IPS DF 6.9 (cell line): ENCODE measurements at regions not wholly inside any gene's neighbourhood (a gene's known extent, or its start where the extent isn't known, plus 50 kb on each side); places are given as distances from the start of the nearest gene placed in this dataset.
"Not testable (repeated sequence)": the region's sequence is repeated elsewhere in the genome, so short reads cannot be mapped to it uniquely, and the experiment has no call there.

Experiments used
- DNase-seq: peaks from one replicate; pipeline ENCODE4 v3.0.0-alpha.2; 2013; ENCODE audit warnings: low read depth, low spot score
- H3K27ac ChIP-seq: one replicate; pipeline ENCODE4 v1.5.1; 2013; ENCODE audit warnings: low read length, control low read depth
- H3K27me3 ChIP-seq: 2 replicates; pipeline ENCODE4 v1.6.1; 2013; ENCODE audit warnings: mild to moderate bottlenecking, low read length; ENCODE audit not compliant: control insufficient read depth, insufficient read depth
- H3K36me3 ChIP-seq: 2 replicates; pipeline ENCODE4 v1.6.1; 2013; ENCODE audit warnings: low read length; ENCODE audit not compliant: control insufficient read depth, insufficient read depth
- H3K4me1 ChIP-seq: 2 replicates; pipeline ENCODE4 v1.6.1; 2013; ENCODE audit warnings: low read length; ENCODE audit not compliant: control insufficient read depth, insufficient read depth
- H3K4me3 ChIP-seq: 2 replicates; pipeline ENCODE4 v1.5.1; 2013; ENCODE audit warnings: mild to moderate bottlenecking, low read length
- H3K9me3 ChIP-seq: 2 replicates; pipeline ENCODE4 v1.6.1; 2013; ENCODE audit warnings: low read length, inconsistent platforms; ENCODE audit not compliant: control insufficient read depth, insufficient read depth
- WGBS: extraction: QIAGEN DNeasy Blood & Tissue Kit; methylation state at CpG from one replicate; pipeline ENCODE4 v1.1.7; 2013; ENCODE audit warnings: mixed read lengths, missing lambda C conversion rate; ENCODE audit not compliant: insufficient read length, insufficient coverage; 5-methylcytosine and 5-hydroxymethylcytosine counted together

GRCh38 chr1:184181044-184181443 lies 129.5 kb downstream of the TSEN15 start:
- Histone ChIP-seq H3K36me3 (no peaks in the 10 kb centered on the region), H3K9me3 (no peaks in the 10 kb centered on the region), H3K4me1 (no peaks in the 10 kb centered on the region), H3K27me3 (no peaks in the 10 kb centered on the region), H3K27ac (no peak overlapping the region), H3K4me3 (no peak overlapping the region)
- no peak for DNase-seq
- WGBS = no CpG with 5 or more reads among the region's 2 CpGs

DNA sequence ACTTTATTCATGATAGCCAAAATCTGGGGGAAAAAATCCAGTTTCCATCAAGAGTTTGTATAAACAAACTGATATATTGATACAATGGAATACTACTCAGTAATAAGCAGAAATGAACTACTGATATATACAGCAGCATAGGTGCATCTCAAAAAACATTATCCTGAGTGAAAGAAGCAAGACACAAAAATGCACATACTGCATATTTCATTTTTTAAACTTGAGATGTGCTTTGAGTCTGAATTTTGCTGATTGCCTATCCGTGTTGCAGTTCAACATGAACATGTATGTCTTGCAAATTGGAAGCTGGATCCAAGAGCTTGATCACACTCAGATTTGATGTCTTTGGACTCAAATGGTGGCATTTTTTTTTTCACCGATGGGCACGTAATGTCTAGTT lies 132.4 kb downstream of the TSEN15 start:
- H3K27me3 ChIP-seq = no peaks in the 10 kb centered on the region
- no peaks in the 10 kb centered on the region for H3K9me3 ChIP-seq
- H3K36me3 ChIP-seq = no peaks in the 10 kb centered on the region
- no peaks in the 10 kb centered on the region for H3K4me1 ChIP-seq
- DNase-seq = no peak
- H3K27ac ChIP-seq = no peak overlapping the region
- no peak overlapping the region for H3K4me3 ChIP-seq
- WGBS = no CpG with 5 or more reads among the region's 3 CpGs

DNA sequence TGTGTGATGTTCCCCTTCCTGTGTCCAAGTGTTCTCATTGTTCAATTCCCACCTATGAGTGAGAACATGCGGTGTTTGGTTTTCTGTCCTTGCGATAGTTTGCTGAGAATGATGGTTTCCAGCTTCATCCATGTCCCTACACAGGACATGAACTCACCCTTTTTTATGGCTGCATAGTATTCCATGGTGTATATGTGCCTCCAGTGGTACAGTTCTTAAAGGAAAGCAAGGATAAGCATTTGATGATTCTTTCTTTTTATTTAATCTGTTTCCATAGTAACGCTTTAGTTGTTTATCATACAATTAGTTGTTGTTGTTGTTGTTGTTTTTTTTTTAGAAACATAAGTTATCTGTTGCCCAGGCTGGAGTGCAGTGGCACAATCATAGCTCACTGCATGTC lies 133.1 kb downstream of the TSEN15 start:
- H3K4me1 ChIP-seq, H3K27ac ChIP-seq, H3K4me3 ChIP-seq, H3K36me3 ChIP-seq, H3K27me3 ChIP-seq, H3K9me3 ChIP-seq, DNase-seq: not testable (repeated sequence)
- WGBS = no CpG with 5 or more reads among the region's 3 CpGs

- Histone ChIP-seq H3K27me3 (no peaks in the 10 kb centered on the region), H3K9me3 (no peaks in the 10 kb centered on the region), H3K4me1 (no peaks in the 10 kb centered on the region), H3K27ac (no peak overlapping the region), H3K4me3 (no peak overlapping the region), H3K36me3 (no peaks in the 10 kb centered on the region)
- no CpG with 5 or more reads among the region's 3 CpGs for WGBS
- no peak for DNase-seq
Observed at GRCh38 chr1:184185347-184185746, 133.8 kb downstream of the TSEN15 start.

DNA sequence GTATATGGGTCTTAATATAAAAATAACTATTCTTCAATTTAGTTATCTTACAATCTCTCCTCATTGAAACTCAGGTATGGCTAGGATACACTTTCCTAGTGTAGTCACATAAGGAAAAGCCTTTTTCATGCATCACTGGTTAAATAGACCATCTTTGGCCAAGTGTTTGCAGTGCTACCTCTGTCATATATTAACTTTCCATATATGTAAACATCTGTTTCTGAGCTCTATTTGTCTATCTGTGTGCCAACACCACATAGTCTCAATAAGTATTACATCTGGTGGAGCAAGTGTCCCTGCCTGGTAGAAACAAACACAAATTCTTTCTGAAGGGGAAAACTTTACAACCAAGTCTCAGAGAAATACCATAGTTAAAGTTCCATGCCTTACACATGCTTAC lies 134.6 kb downstream of the TSEN15 start:
- Histone ChIP-seq H3K27ac (no peak overlapping the region), H3K4me1 (peaks cover 2% of the 10 kb centered on the region; the same call in 1 of the 2 replicates), H3K36me3 (no peaks in the 10 kb centered on the region), H3K27me3 (no peaks in the 10 kb centered on the region), H3K4me3 (no peak overlapping the region), H3K9me3 (no peaks in the 10 kb centered on the region)
- no peak for DNase-seq

- no peaks in the 10 kb centered on the region for H3K36me3 ChIP-seq
- peaks cover 2% of the 10 kb centered on the region; the same call in 1 of the 2 replicates for H3K4me1 ChIP-seq
- H3K4me3 ChIP-seq = no peak overlapping the region
- H3K27me3 ChIP-seq = no peaks in the 10 kb centered on the region
- no CpG with 5 or more reads among the region's 3 CpGs for WGBS
- no peak for DNase-seq
- no peaks in the 10 kb centered on the region for H3K9me3 ChIP-seq
- H3K27ac ChIP-seq = no peak overlapping the region
Observed at GRCh38 chr1:184187097-184187496, 135.6 kb downstream of the TSEN15 start.

GRCh38 chr1:184188037-184188436 lies 136.5 kb downstream of the TSEN15 start:
- H3K4me1 ChIP-seq = peaks cover 2% of the 10 kb centered on the region; the same call in 1 of the 2 replicates
- H3K36me3 ChIP-seq = no peaks in the 10 kb centered on the region
- H3K27ac ChIP-seq = no peak overlapping the region
- H3K4me3 ChIP-seq = no peak overlapping the region
- no peak for DNase-seq
- no CpG with 5 or more reads among the region's 2 CpGs for WGBS
- no peaks in the 10 kb centered on the region for H3K27me3 ChIP-seq
- no peaks in the 10 kb centered on the region for H3K9me3 ChIP-seq

DNA sequence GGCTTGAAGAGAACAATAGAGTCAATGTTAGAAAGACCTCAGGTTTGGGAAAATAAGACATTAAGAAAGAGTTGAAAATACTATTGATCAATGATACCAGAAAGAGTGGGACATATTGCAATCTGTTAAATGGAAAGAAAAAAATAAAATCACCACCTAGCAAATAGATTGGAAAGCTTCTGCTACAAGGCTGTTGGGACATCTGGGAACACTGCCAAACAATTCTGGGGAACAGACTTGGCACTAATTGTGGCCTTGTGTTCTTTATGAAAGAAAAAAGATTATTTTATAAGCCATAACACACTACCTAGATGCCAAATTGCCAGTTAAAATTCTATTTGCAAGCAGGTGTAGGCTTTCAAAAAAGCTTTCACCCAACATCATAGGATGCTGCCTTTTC lies 137.8 kb downstream of the TSEN15 start:
- no peak for DNase-seq
- no peaks in the 10 kb centered on the region for H3K9me3 ChIP-seq
- peaks cover 2% of the 10 kb centered on the region; the same call in 1 of the 2 replicates for H3K4me1 ChIP-seq
- H3K4me3 ChIP-seq = no peak overlapping the region
- no peaks in the 10 kb centered on the region for H3K27me3 ChIP-seq
- no peaks in the 10 kb centered on the region for H3K36me3 ChIP-seq
- no peak overlapping the region for H3K27ac ChIP-seq

DNA sequence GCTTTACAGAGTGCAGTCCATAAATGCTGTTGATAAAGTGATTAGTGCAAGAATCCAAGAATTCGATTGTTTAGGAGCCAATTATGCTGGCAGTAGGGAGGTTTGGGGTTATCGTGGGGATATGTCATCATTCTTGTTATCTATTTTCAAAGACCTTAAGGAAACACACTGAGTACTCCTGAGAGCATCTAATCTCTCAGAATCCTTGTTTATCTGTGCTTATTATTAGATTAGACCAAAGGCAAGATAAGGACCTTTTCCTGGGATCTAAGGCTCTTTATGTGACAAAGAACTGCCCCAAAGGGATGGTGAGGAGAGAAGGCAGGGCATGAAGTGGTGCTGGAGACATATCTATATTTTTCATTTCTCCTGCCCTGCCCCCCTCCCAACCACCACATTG lies 139.1 kb downstream of the TSEN15 start:
- H3K9me3 ChIP-seq = no peaks in the 10 kb centered on the region
- WGBS = no CpG with 5 or more reads among the region's 2 CpGs
- H3K4me3 ChIP-seq = no peak overlapping the region
- no peak for DNase-seq
- H3K36me3 ChIP-seq = no peaks in the 10 kb centered on the region
- no peaks in the 10 kb centered on the region for H3K27me3 ChIP-seq
- H3K27ac ChIP-seq = no peak overlapping the region
- H3K4me1 ChIP-seq = peaks cover 2% of the 10 kb centered on the region; the same call in 1 of the 2 replicates

GRCh38 chr1:184191181-184191621 lies 139.7 kb downstream of the TSEN15 start:
- no CpG with 5 or more reads among the region's 12 CpGs for WGBS
- Histone ChIP-seq H3K36me3 (no peaks in the 10 kb centered on the region), H3K27me3 (no peaks in the 10 kb centered on the region), H3K4me1 (peaks cover 2% of the 10 kb centered on the region; the same call in 1 of the 2 replicates), H3K27ac (no peak overlapping the region), H3K9me3 (no peaks in the 10 kb centered on the region), H3K4me3 (no peak overlapping the region)
- no peak for DNase-seq

DNA sequence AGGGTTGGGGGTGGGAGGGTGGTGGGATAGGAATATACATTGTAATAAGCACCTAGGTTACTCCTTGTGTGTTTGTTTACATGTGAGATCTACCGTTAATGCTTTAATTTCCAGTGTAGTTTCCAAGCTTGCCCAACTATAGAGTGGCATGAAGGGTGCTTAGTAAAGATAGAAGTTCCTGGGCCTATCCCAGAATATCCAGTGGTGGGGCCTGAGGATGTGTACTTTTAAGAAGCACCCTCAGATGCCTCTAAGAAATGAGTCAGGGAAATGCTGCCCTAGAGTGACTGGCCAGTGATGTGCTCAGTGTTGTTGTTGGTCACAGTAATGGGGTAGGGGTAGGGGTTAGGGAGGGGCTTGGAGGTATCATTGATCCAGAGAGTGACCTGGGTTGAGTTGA lies 141.3 kb downstream of the TSEN15 start:
- no CpG with 5 or more reads among the region's 1 CpG for WGBS
- DNase-seq = no peak
- Histone ChIP-seq H3K4me3 (no peak overlapping the region), H3K27ac (no peak overlapping the region), H3K36me3 (no peaks in the 10 kb centered on the region), H3K4me1 (peaks cover 2% of the 10 kb centered on the region; the same call in 1 of the 2 replicates), H3K27me3 (no peaks in the 10 kb centered on the region), H3K9me3 (no peaks in the 10 kb centered on the region)
